ENCODE measurements at regions not wholly inside any gene's neighbourhood (a gene's known extent, or its start where the extent isn't known, plus 50 kb on each side); places are given as distances from the start of the nearest gene placed in this dataset.

- H3K27ac ChIP-seq, result no peak overlapping the region
- WGBS, 2 donors, result 93 to 94% methylated on average over 3 of the region's 3 CpGs
- intact Hi-C loops (cut with DNase I), result no loop called here
- TF ChIP-seq CTCF (IDR thresholded peaks at IDR 0.05) (no peak), POLR2A (IDR thresholded peaks at IDR 0.05) (no peak)
- H3K27me3 ChIP-seq, result no peaks in the 10 kb centered on the region
- peaks cover 4 to 8% of the 10 kb centered on the region in 2 donors for H3K4me1 ChIP-seq
- no peak overlapping the region for H3K4me3 ChIP-seq (replicated peaks in 1 of 3)
- H3K9me3 ChIP-seq, result no peaks in the 10 kb centered on the region
- no peaks in the 10 kb centered on the region for H3K36me3 ChIP-seq
- DNase-seq, result no peak
Observed at GRCh38 chr1:168782559-168783116, 53.6 kb upstream of the DPT start.

- Histone ChIP-seq H3K27me3 (no peaks in the 10 kb centered on the region), H3K4me3 (replicated peaks in 1 of 3) (no peak overlapping the region), H3K9me3 (no peaks in the 10 kb centered on the region), H3K36me3 (no peaks in the 10 kb centered on the region), H3K4me1 (peaks cover 4 to 8% of the 10 kb centered on the region in 2 donors), H3K27ac (no peak overlapping the region)
- DNase-seq, result no peak
- WGBS, 2 donors, result 53 to 57% methylated on average over 4 of the region's 4 CpGs
- intact Hi-C loops (cut with DNase I), result no loop called here
- TF ChIP-seq POLR2A (IDR thresholded peaks at IDR 0.05) (no peak), CTCF (IDR thresholded peaks at IDR 0.05) (no peak)
Observed at GRCh38 chr1:168783458-168784210, 54.6 kb upstream of the DPT start.

- no peaks in the 10 kb centered on the region for H3K36me3 ChIP-seq
- no peaks in the 10 kb centered on the region for H3K27me3 ChIP-seq
- no peak overlapping the region for H3K4me3 ChIP-seq (replicated peaks in 1 of 3)
- 72 to 83% methylated on average over 4 of the region's 4 CpGs for WGBS, 2 donors
- no peak overlapping the region for H3K27ac ChIP-seq
- no peak for DNase-seq
- TF ChIP-seq POLR2A (IDR thresholded peaks at IDR 0.05) (no peak), CTCF (IDR thresholded peaks at IDR 0.05) (no peak)
- no peaks in the 10 kb centered on the region for H3K9me3 ChIP-seq
- peaks cover 4 to 8% of the 10 kb centered on the region in 2 donors for H3K4me1 ChIP-seq
- intact Hi-C loops (cut with DNase I), result no loop called here
Observed at GRCh38 chr1:168786476-168787330, 57.7 kb upstream of the DPT start.

GRCh38 chr1:168788258-168788657, 59.3 kb upstream of the DPT start:
- Histone ChIP-seq H3K4me1 (peaks cover 4 to 8% of the 10 kb centered on the region in 2 donors), H3K4me3 (replicated peaks in 1 of 3) (no peak overlapping the region), H3K9me3 (no peaks in the 10 kb centered on the region), H3K36me3 (no peaks in the 10 kb centered on the region), H3K27ac (no peak overlapping the region), H3K27me3 (no peaks in the 10 kb centered on the region)
- intact Hi-C loops (cut with DNase I), result no loop called here
- no peak for DNase-seq
- TF ChIP-seq POLR2A (IDR thresholded peaks at IDR 0.05), result no peak
- TF ChIP-seq CTCF (IDR thresholded peaks at IDR 0.05), result no peak
- WGBS, 2 donors, result 74 to 87% methylated on average over 1 of the region's 1 CpG
